ENCODE measurements at regions not wholly inside any gene's neighbourhood (a gene's known extent, or its start where the extent isn't known, plus 50 kb on each side); places are given as distances from the start of the nearest gene placed in this dataset.

GRCh38 chr2:8626572-8626971 is 55.3 kb upstream of the ID2 start:
- DNase-seq = no peak

- no peak for DNase-seq
These were observed 54.7 kb upstream of the ID2 start for GRCh38 chr2:8627019-8627691.

- DNase-seq = no peak
These were observed 54.2 kb upstream of the ID2 start for GRCh38 chr2:8627692-8628085.

GRCh38 chr2:8628179-8628865 is 53.5 kb upstream of the ID2 start:
- no peak for DNase-seq

- no peak for DNase-seq
These were observed 53.0 kb upstream of the ID2 start for GRCh38 chr2:8628866-8629209.

GRCh38 chr2:8629402-8629801 is 52.5 kb upstream of the ID2 start:
- no peak for DNase-seq

GRCh38 chr2:8630676-8631464 is 51.0 kb upstream of the ID2 start:
- no peak for DNase-seq

- DNase-seq = no peak
These were observed 50.3 kb upstream of the ID2 start for GRCh38 chr2:8631465-8632005.

Data from left kidney (tissue), 1 donor.